Retinal pigment epithelial cell (primary cell): ENCODE measurements at regions not wholly inside any gene's neighbourhood (a gene's known extent, or its start where the extent isn't known, plus 50 kb on each side); places are given as distances from the start of the nearest gene placed in this dataset.

Experiments used
- DNase-seq: peaks from one replicate; pipeline ENCODE4 v3.0.0-alpha.2; 2010; ENCODE audit warnings: low read depth
- H3K4me3 ChIP-seq: 2 replicates; pipeline ENCODE4 v1.5.1; 2011; ENCODE audit warnings: mild to moderate bottlenecking, low read length, control low read depth, moderate library complexity
- TF ChIP-seq, protein P1 (sequence below): conservative IDR thresholded peaks from 2 replicates; pipeline ENCODE4 v1.5.1; 2011; ENCODE audit warnings: low read depth, low read length, control low read depth, inconsistent platforms

DNA sequence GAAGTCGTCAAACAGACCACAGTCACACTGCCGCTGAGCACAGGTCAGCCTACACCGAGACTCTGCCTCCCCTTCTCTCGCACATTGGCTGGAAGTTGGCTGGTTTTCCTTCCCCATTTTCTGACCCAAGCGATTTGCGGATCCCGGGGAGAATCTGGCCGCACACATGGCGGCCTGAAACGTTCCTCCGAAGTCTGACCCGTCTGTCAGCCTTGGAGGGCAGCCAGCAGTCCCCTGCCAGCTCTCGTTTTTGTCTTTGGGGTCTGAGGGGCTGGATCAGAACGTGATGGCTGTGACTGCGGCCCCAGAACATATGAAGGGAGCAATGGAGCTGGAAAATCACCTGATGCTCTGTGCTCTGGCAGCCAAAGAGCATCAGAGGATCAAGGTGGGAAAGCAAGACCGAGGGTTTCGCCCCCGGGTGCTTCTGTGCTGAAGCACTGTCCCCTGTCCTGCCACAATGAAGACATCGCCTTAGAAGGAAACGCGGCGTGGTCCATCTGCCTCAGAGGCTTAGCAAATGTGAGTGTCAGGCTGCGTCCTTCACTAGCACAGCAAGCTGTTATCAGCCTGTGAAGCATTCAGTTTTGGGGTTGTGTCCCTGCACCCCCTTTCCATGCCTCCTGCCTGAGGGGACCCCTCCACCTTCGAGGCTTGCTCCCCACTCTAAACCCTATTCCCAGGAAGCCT lies 119.3 kb upstream of the SHH start:
- TF ChIP-seq, protein P1, sequence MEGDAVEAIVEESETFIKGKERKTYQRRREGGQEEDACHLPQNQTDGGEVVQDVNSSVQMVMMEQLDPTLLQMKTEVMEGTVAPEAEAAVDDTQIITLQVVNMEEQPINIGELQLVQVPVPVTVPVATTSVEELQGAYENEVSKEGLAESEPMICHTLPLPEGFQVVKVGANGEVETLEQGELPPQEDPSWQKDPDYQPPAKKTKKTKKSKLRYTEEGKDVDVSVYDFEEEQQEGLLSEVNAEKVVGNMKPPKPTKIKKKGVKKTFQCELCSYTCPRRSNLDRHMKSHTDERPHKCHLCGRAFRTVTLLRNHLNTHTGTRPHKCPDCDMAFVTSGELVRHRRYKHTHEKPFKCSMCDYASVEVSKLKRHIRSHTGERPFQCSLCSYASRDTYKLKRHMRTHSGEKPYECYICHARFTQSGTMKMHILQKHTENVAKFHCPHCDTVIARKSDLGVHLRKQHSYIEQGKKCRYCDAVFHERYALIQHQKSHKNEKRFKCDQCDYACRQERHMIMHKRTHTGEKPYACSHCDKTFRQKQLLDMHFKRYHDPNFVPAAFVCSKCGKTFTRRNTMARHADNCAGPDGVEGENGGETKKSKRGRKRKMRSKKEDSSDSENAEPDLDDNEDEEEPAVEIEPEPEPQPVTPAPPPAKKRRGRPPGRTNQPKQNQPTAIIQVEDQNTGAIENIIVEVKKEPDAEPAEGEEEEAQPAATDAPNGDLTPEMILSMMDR: no peak
- no peak for DNase-seq
- no peak overlapping the region for H3K4me3 ChIP-seq

DNA sequence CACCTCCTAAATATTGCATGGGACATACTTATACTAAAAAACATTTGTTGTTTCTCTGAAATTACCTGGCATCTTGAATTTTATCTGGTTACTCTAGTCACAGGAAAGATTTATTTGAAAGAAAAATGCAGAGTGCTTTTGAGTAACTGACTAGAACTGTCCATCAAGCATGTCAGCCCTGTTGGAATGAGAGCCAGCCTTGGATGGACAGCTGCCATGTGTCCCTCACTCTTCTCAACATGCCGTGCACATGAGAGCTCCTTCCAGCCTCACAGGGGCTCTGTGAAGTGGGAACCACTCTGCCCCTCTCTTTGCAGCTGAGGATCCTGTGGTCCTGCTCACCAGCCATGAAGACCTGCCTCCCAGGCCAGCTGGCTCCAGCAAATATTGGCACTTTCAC lies 118.3 kb upstream of the SHH start:
- TF ChIP-seq, protein P1: no peak
- H3K4me3 ChIP-seq: no peak overlapping the region
- no peak for DNase-seq

DNA sequence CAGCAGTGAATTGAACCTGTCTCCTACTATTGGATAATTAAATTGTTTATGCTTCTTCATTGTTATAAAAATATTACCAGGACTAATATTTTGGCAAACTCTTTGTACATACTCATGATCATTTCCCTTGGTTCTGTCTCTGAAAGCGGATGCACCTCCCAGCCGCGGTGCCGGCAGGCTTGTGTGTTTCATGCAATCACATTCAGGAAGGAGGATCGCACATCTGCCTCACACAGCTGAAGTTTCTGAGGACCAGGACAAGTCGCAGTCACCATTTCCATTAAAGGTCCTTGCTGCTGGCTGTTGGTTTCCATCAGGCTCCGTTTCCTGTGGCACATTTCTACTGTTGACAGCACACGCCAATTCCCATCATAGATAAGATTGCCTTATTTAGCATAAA lies 117.8 kb upstream of the SHH start:
- no peak for DNase-seq
- TF ChIP-seq, protein P1: no peak
- H3K4me3 ChIP-seq: no peak overlapping the region

DNA sequence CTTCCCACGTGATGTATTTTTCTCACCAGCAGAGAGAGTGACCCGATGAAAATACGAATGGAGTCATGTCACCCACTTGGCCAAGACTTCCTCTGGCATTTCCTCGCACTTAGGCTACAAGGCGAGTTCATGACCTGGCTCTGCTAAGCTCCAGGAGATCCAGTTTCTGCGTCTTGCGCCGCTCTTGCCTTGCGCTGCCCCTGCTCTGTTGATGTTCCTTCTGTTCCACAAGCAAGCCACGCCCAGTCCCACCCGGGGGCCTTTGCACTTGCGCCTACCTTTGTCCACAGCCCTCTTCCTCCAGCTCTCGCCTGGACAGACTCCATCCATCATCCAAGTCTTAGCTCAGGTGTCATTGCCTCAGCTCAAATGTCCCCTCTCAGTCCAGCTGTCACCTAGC lies 116.3 kb upstream of the SHH start:
- DNase-seq: no peak
- TF ChIP-seq, protein P1: no peak

DNA sequence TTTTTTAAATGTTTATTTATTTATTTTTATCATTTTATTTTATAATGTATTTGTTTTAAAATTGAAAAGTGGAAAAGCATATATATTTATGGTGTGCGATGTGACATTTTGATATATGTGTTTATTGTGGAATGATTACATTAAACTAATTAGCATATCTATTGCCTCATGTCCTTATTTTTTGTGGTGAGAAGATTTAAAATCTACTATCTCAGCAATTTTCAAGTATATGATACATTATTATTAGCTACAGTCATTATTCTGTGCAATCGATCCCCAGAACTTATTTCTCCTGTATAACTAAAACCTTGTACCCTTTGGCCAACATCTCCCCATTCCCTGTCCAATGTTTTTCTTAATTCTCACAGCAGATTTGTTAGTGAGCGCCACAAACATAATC lies 115.6 kb upstream of the SHH start:
- DNase-seq: no peak
- TF ChIP-seq, protein P1: no peak
- no peak overlapping the region for H3K4me3 ChIP-seq

More for the DNA sequence above, 116.3 kb upstream of the SHH start:
- H3K4me3 ChIP-seq: no peak overlapping the region

DNA sequence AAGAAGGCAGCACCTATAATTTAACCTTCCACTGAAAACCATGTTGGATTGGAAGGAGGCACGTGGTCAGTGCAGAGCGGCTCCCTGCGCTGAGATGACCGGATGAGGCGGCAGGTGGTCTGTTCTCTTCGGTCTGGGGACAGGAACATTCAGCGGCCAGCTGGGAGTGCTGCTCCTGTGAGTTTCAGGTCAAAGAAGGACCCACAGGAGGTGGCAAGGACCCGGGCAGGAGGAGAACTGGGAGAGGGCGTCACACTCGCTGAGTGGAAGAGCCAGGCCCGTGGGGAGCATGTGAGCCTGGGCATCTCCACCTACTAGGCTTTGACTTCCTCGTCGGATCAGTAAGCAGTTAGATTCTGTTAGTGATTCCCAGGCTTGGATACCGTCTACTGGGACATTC lies 113.4 kb upstream of the SHH start:
- TF ChIP-seq, protein P1: no peak
- DNase-seq: no peak
- no peak overlapping the region for H3K4me3 ChIP-seq

DNA sequence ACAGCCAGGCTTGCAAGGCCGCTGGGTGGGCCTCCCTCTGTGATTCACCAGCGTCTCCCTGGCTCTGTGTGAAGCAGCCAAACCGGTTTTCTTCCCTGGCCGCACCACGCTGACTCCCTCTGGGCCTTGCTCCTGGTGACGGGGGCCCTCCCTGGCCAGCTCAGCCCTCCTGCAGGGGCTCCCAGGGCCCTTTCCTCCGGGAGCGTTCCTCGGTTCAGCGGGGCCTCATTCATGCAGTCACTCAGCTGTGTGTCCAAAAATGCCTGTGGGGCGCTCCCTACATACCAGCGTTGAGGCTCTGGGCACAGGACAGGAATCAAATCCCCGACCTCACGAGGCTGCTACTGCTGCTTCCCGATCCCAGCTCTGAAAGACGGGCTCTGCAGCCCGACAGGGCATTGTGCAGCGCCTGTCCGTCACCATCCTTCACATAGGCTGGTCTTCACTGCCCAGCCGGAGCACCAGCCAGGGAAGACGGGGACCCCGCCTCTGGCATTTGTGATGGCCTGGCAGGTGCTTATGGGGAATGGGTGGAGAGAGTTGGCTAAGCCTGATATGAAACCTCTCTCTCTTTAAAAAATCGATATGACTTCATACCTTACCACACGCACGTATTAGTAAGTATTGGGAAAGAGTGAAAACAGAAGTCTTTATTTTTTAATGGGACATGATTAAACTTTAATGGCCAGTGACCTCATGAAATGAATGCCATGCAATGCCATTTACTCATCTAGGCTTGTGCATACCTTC lies 110.0 kb upstream of the SHH start:
- no peak for DNase-seq
- no peak overlapping the region for H3K4me3 ChIP-seq
- TF ChIP-seq, protein P1: no peak
